Nephron progenitor cell (in vitro differentiated cells): ENCODE measurements at regions not wholly inside any gene's neighbourhood (a gene's known extent, or its start where the extent isn't known, plus 50 kb on each side); places are given as distances from the start of the nearest gene placed in this dataset.

ENCODE experiments used
- DNase-seq: peaks from one replicate; pipeline ENCODE4 v3.0.0; 2021
- H3K27ac Mint-ChIP-seq: 2 replicates; pipeline ENCODE4 v1.8.0; 2021; ENCODE audit warnings: mild to moderate bottlenecking, moderate library complexity, mixed read lengths
- H3K27me3 Mint-ChIP-seq: 2 replicates; pipeline ENCODE4 v1.8.0; 2021; ENCODE audit warnings: mild to moderate bottlenecking, low read depth, mixed read lengths; ENCODE audit not compliant: poor library complexity
- H3K36me3 Mint-ChIP-seq: 2 replicates; pipeline ENCODE4 v1.8.0; 2021; ENCODE audit warnings: low read depth, mixed read lengths
- H3K4me1 Mint-ChIP-seq: 2 replicates; pipeline ENCODE4 v1.8.0; 2021; ENCODE audit warnings: mixed read lengths
- H3K4me3 Mint-ChIP-seq: 2 replicates; pipeline ENCODE4 v1.8.0; 2021; ENCODE audit warnings: mild to moderate bottlenecking, moderate library complexity, mixed read lengths
- H3K9me3 Mint-ChIP-seq: 2 replicates; pipeline ENCODE4 v1.8.0; 2021; ENCODE audit warnings: mild to moderate bottlenecking, moderate library complexity, mixed read lengths
- TF ChIP-seq, protein P1 (sequence below): fragments of 200-600 bp; sonication (generic); IDR thresholded peaks from 2 replicates; pipeline ENCODE4 v1.5.0; 2021; ENCODE audit warnings: antibody characterized with exemption

GRCh38 chr5:93164690-93165089 is 416.3 kb downstream of the NR2F1-AS1 start:
- peaks cover 49% of the 10 kb centered on the region for H3K4me1 Mint-ChIP-seq
- H3K36me3 Mint-ChIP-seq: peaks cover 24% of the 10 kb centered on the region
- peaks cover 7% of the 10 kb centered on the region for H3K27me3 Mint-ChIP-seq
- no peak overlapping the region for H3K4me3 Mint-ChIP-seq
- H3K9me3 Mint-ChIP-seq: peaks cover 28% of the 10 kb centered on the region
- DNase-seq: no peak
- H3K27ac Mint-ChIP-seq: peak overlapping the region; percentile 86
- TF ChIP-seq, protein P1, sequence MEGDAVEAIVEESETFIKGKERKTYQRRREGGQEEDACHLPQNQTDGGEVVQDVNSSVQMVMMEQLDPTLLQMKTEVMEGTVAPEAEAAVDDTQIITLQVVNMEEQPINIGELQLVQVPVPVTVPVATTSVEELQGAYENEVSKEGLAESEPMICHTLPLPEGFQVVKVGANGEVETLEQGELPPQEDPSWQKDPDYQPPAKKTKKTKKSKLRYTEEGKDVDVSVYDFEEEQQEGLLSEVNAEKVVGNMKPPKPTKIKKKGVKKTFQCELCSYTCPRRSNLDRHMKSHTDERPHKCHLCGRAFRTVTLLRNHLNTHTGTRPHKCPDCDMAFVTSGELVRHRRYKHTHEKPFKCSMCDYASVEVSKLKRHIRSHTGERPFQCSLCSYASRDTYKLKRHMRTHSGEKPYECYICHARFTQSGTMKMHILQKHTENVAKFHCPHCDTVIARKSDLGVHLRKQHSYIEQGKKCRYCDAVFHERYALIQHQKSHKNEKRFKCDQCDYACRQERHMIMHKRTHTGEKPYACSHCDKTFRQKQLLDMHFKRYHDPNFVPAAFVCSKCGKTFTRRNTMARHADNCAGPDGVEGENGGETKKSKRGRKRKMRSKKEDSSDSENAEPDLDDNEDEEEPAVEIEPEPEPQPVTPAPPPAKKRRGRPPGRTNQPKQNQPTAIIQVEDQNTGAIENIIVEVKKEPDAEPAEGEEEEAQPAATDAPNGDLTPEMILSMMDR: no peak

DNA sequence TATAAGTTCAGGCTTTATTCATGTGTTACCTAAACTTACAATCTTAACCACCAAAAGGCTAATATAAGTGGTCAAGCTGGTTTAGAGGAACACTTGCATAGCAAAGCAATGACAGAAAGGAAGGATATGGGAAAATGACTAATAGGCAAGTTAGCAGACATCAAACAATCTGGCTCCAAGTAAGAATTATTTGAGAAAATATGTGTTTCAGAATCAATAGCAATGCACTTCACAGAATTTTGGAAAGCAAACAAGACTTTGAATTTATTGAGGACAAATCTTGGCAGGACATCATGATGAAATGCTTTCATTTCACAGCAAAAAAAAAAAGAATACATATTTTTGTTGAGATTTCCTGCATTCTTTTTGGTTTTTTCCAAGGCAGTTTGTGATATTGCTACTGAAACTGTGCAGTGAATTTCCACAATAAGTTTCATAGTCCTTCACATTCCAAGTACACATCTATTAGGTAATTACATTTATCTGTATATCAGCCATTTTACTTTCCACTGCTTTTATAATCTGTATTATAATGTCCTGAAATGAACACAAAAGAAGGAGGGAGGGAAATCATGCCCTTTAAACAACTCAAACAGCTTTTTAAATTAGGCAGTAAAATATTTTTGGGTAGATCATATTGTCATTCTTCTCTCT is 417.9 kb downstream of the NR2F1-AS1 start:
- DNase-seq: no peak
- no peak overlapping the region for H3K27ac Mint-ChIP-seq
- H3K4me3 Mint-ChIP-seq: no peak overlapping the region
- H3K27me3 Mint-ChIP-seq: peaks cover 3% of the 10 kb centered on the region
- H3K4me1 Mint-ChIP-seq: peaks cover 54% of the 10 kb centered on the region
- H3K36me3 Mint-ChIP-seq: peaks cover 13% of the 10 kb centered on the region
- H3K9me3 Mint-ChIP-seq: peaks cover 17% of the 10 kb centered on the region
- TF ChIP-seq, protein P1: no peak

DNA sequence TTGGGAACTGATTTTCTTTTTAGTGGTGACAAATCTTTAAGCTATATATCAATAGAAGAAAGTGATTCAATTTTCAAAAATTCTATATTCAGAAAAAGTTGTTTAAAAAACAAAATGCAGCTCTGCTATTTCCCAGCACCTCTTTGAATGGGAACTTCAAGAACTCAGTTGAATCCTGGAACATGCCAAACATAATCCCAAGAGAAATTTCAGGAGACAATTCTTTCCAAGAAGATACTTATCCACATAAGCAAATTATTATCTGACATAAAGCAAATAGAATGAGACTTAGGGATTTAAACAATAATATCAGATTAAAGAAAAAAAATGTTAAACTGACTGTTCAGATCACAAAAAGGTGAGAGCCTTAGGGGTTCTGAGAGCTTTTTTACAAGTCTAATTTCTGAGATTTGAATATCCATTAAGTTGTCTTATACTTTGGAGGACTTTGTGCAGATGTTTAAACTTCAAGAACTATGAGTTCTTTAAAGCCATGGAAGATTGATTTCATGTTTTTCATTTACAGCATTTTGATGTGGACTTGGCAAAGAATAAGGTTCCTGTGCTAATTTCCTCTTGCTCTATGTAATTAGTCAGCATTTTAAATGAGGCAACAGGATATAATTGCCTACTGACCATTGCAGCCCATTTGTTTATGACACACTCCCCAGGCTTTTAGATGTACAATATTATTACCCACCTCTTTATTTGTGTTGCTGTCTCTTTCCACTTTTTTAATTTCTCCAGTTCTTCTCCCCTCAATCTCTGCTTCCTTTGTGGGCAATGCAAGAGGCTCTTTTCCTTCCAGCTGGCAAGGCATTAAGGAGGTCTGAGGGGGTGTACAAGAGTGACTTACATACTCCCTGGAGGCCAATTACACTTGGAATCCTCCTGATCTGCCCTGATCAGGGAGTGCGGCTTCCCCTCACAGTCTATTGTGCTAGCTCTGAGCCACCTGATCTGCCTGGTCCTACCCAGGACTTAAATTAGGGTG is 419.1 kb downstream of the NR2F1-AS1 start:
- Mint-ChIP-seq H3K9me3 (peaks cover 17% of the 10 kb centered on the region), H3K27me3 (peaks cover 3% of the 10 kb centered on the region), H3K27ac (peak overlapping the region; percentile 65), H3K4me1 (peaks cover 54% of the 10 kb centered on the region), H3K36me3 (peaks cover 17% of the 10 kb centered on the region), H3K4me3 (peak overlapping the region; percentile 43)
- TF ChIP-seq, protein P1: no peak
- peak; percentile 32 for DNase-seq

GRCh38 chr5:93158841-93159240 is 422.2 kb downstream of the NR2F1-AS1 start:
- Mint-ChIP-seq H3K4me3 (no peak overlapping the region), H3K27ac (no peak overlapping the region), H3K27me3 (no peaks in the 10 kb centered on the region), H3K36me3 (peaks cover 12% of the 10 kb centered on the region), H3K4me1 (peaks cover 65% of the 10 kb centered on the region), H3K9me3 (peaks cover 8% of the 10 kb centered on the region)
- TF ChIP-seq, protein P1: no peak
- DNase-seq: no peak

GRCh38 chr5:93156566-93156965 is 424.5 kb downstream of the NR2F1-AS1 start:
- no peak for DNase-seq
- Mint-ChIP-seq H3K36me3 (peaks cover 12% of the 10 kb centered on the region), H3K9me3 (peaks cover 8% of the 10 kb centered on the region), H3K4me1 (peaks cover 68% of the 10 kb centered on the region), H3K27ac (no peak overlapping the region), H3K27me3 (no peaks in the 10 kb centered on the region), H3K4me3 (no peak overlapping the region)
- TF ChIP-seq, protein P1: no peak
